SU-DHL-6 (cell line): ENCODE measurements at regions not wholly inside any gene's neighbourhood (a gene's known extent, or its start where the extent isn't known, plus 50 kb on each side); places are given as distances from the start of the nearest gene placed in this dataset.

Experiments
- H2AFZ ChIP-seq: fragments of 200-600 bp; sonication (generic); 2 replicates; pipeline ENCODE4 v1.6.1; 2014; ENCODE audit warnings: low read depth, mild to moderate bottlenecking, moderate library complexity, mixed read lengths, antibody characterized with exemption, low read length; ENCODE audit not compliant: severe bottlenecking
- H3F3A ChIP-seq: fragments of 200-600 bp; shearing (Covaris generic); 2 replicates; pipeline ENCODE4 v1.6.0; 2016; ENCODE audit warnings: antibody characterized with exemption, mild to moderate bottlenecking; ENCODE audit not compliant: insufficient read depth
- H3K27ac ChIP-seq: fragments of 200-600 bp; sonication (generic); 2 replicates; pipeline ENCODE4 v1.5.1; 2016; ENCODE audit warnings: low read depth, mild to moderate bottlenecking, low read length, moderate library complexity, mixed read lengths
- H3K27me3 ChIP-seq: fragments of 200-600 bp; sonication (generic), shearing (Covaris generic); 2 replicates; pipeline ENCODE4 v1.6.0; 2014; ENCODE audit warnings: mild to moderate bottlenecking, low read length
- H3K36me3 ChIP-seq: fragments of 200-600 bp; sonication (generic); 2 replicates; pipeline ENCODE4 v1.6.1; 2014; ENCODE audit warnings: mild to moderate bottlenecking, low read length, mixed read lengths
- H3K4me2 ChIP-seq: fragments of 300-600, 200-600 bp; shearing (Covaris generic), sonication (generic); 2 replicates; pipeline ENCODE4 v1.6.0; 2014; ENCODE audit warnings: low read length, low read depth, mild to moderate bottlenecking; ENCODE audit not compliant: poor library complexity, severe bottlenecking
- H3K4me3 ChIP-seq: fragments of 200-600 bp; sonication (generic); 2 replicates; pipeline ENCODE4 v1.5.1; 2014; ENCODE audit warnings: antibody characterized with exemption, low read length, mild to moderate bottlenecking, mixed read lengths; ENCODE audit not compliant: insufficient read depth, poor library complexity, severe bottlenecking
- H3K79me2 ChIP-seq: fragments of 200-600 bp; sonication (generic); 2 replicates; pipeline ENCODE4 v1.6.1; 2014; ENCODE audit warnings: mild to moderate bottlenecking, low read length, moderate library complexity; ENCODE audit not compliant: insufficient read depth
- H3K9ac ChIP-seq: fragments of 200-600 bp; sonication (generic); 2 replicates; pipeline ENCODE4 v1.7.0; 2014; ENCODE audit warnings: mild to moderate bottlenecking, low read length
- H3K9me2 ChIP-seq: fragments of 200-600 bp; sonication (generic); replicated peaks from 2 replicates; pipeline ENCODE4 v1.6.1; 2014; ENCODE audit warnings: low read length; ENCODE audit not compliant: insufficient read depth
- H3K9me3 ChIP-seq: fragments of 200-600 bp; sonication (generic); 2 replicates; pipeline ENCODE4 v1.6.1; 2014; ENCODE audit warnings: low read length, mixed read lengths; ENCODE audit not compliant: insufficient read depth
- H4K20me1 ChIP-seq: fragments of 200-600 bp; sonication (generic); 2 replicates; pipeline ENCODE4 v1.6.1; 2014; ENCODE audit warnings: low read depth, mild to moderate bottlenecking, antibody characterized with exemption, low read length, moderate library complexity, mixed read lengths
- EZH2phosphoT487 ChIP-seq: fragments of 200-600 bp; sonication (generic), shearing (Covaris generic); conservative IDR thresholded peaks from 2 replicates; pipeline ENCODE4 v1.6.1; 2018; ENCODE audit warnings: mild to moderate bottlenecking, antibody characterized with exemption, low read length, moderate library complexity, mixed read lengths
- TF ChIP-seq, protein P1 (sequence below): fragments of 200-600 bp; sonication (generic); IDR thresholded peaks from one replicate; pipeline ENCODE4 v1.5.1; 2017; ENCODE audit warnings: antibody characterized with exemption, mild to moderate bottlenecking, low read length, moderate library complexity; ENCODE audit not compliant: insufficient read depth, poor library complexity, severe bottlenecking

- H4K20me1 ChIP-seq, result no peaks in the 10 kb centered on the region
- TF ChIP-seq EZH2phosphoT487, result no peak
- TF ChIP-seq, protein P1, sequence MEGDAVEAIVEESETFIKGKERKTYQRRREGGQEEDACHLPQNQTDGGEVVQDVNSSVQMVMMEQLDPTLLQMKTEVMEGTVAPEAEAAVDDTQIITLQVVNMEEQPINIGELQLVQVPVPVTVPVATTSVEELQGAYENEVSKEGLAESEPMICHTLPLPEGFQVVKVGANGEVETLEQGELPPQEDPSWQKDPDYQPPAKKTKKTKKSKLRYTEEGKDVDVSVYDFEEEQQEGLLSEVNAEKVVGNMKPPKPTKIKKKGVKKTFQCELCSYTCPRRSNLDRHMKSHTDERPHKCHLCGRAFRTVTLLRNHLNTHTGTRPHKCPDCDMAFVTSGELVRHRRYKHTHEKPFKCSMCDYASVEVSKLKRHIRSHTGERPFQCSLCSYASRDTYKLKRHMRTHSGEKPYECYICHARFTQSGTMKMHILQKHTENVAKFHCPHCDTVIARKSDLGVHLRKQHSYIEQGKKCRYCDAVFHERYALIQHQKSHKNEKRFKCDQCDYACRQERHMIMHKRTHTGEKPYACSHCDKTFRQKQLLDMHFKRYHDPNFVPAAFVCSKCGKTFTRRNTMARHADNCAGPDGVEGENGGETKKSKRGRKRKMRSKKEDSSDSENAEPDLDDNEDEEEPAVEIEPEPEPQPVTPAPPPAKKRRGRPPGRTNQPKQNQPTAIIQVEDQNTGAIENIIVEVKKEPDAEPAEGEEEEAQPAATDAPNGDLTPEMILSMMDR, result no peak
- H3K9me3 ChIP-seq, result no peaks in the 10 kb centered on the region
- H3K27me3 ChIP-seq, result no peaks in the 10 kb centered on the region
- no peaks in the 10 kb centered on the region for H3K36me3 ChIP-seq
- no peak overlapping the region for H3K4me3 ChIP-seq
- H3K9ac ChIP-seq, result no peak overlapping the region
- H3F3A ChIP-seq, result no peaks in the 10 kb centered on the region
- H3K79me2 ChIP-seq, result no peaks in the 10 kb centered on the region
- H3K9me2 ChIP-seq, result no peaks in the 10 kb centered on the region
- no peak overlapping the region for H3K27ac ChIP-seq
- no peak overlapping the region for H3K4me2 ChIP-seq
- no peak overlapping the region for H2AFZ ChIP-seq
Observed at GRCh38 chr13:59270327-59270726, 893.4 kb downstream of the DIAPH3 start.

GRCh38 chr13:59274958-59275727 lies 888.6 kb downstream of the DIAPH3 start:
- TF ChIP-seq, protein P1, result no peak
- no peak for TF ChIP-seq EZH2phosphoT487
- H3K9me2 ChIP-seq, result no peaks in the 10 kb centered on the region
- no peak overlapping the region for H2AFZ ChIP-seq
- H3K4me2 ChIP-seq, result no peak overlapping the region
- H3K9ac ChIP-seq, result no peak overlapping the region
- H3K27me3 ChIP-seq, result no peaks in the 10 kb centered on the region
- H3K27ac ChIP-seq, result no peak overlapping the region
- H3K36me3 ChIP-seq, result no peaks in the 10 kb centered on the region
- H3K9me3 ChIP-seq, result no peaks in the 10 kb centered on the region
- H3K79me2 ChIP-seq, result no peaks in the 10 kb centered on the region
- H4K20me1 ChIP-seq, result no peaks in the 10 kb centered on the region
- H3F3A ChIP-seq, result no peaks in the 10 kb centered on the region
- H3K4me3 ChIP-seq, result no peak overlapping the region

DNA sequence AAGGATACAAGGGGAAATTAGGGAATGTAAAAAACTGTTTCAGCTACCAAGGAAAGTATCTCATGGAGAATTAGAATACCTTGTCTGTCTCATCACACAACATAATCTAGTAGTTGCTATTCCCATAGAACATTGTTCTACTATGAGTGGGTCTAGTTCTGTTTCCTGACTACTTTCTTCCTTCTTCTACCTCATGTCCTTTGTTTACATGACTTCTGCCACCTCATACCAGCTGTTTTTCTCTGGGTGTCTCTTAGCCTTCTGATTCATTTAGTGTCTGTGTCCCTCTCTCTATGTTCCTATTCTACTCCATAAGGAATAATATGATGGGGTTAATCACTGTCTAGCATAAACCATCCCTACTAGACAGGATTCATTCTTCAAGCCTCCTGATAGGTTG lies 887.3 kb downstream of the DIAPH3 start:
- H3F3A ChIP-seq, result no peaks in the 10 kb centered on the region
- no peak overlapping the region for H2AFZ ChIP-seq
- no peak overlapping the region for H3K4me2 ChIP-seq
- TF ChIP-seq, protein P1, result no peak
- TF ChIP-seq EZH2phosphoT487, result no peak
- H3K4me3 ChIP-seq, result no peak overlapping the region
- no peaks in the 10 kb centered on the region for H3K27me3 ChIP-seq
- H3K79me2 ChIP-seq, result no peaks in the 10 kb centered on the region
- no peak overlapping the region for H3K27ac ChIP-seq
- H3K36me3 ChIP-seq, result no peaks in the 10 kb centered on the region
- no peaks in the 10 kb centered on the region for H3K9me3 ChIP-seq
- H3K9me2 ChIP-seq, result no peaks in the 10 kb centered on the region
- no peak overlapping the region for H3K9ac ChIP-seq
- H4K20me1 ChIP-seq, result no peaks in the 10 kb centered on the region
